ENCODE measurements at regions not wholly inside any gene's neighbourhood (a gene's known extent, or its start where the extent isn't known, plus 50 kb on each side); places are given as distances from the start of the nearest gene placed in this dataset.

GRCh38 chr13:49858178-49858856 is 65.8 kb upstream of the KPNA3 start:
- TF ChIP-seq POLR2A (IDR thresholded peaks at IDR 0.05) (no peak), CTCF (IDR thresholded peaks at IDR 0.05) (no peak)

Data from heart left ventricle (tissue), 13 donors.